HG02763 (cell line): ENCODE measurements at regions not wholly inside any gene's neighbourhood (a gene's known extent, or its start where the extent isn't known, plus 50 kb on each side); places are given as distances from the start of the nearest gene placed in this dataset.

Experiments used
- ATAC-seq: cut with Tn5 transposase; IDR thresholded peaks from one replicate; pipeline ENCODE4 v1.9.1; 2021; ENCODE audit warnings: mild to moderate bottlenecking, moderate library complexity; ENCODE audit not compliant: unreplicated experiment

DNA sequence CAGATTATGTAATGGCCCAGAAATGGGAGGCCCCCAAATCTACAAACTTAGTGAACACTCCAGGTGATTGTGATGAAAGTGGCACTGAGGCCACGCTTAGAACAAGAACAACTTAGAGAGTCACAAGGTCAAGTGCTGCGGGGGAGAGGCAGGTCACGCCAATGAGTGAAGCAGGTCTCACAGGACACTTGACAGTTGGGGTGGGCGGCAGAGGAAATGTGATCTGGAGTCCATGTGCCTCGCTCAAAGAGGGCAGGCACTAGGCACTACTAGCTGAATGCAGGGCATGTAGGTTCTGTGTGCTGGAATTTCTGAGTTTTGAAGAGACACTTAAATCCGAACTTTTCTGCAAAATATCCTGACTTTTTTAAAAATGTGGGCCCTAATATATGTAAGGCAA is 193.2 kb upstream of the RORB start:
- no peak for ATAC-seq

DNA sequence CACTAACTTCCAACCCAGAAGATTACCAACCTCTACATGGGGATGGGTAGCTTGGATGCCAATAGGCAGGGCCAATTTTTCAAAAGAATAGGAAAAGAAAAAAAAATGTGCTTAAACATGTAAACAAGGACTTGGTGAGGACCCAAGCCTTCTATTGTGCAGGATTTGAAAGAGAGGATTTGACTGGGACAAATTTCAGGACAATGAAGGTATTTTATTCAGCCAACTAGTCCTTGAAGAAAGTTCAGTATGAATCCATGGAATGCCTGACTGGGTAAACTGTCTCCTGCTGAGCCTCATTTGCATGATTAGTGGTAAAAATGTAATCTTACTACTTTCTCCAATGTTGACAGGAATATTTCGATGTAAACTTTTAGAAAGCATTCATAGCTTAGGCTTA is 192.5 kb upstream of the RORB start:
- no peak for ATAC-seq

DNA sequence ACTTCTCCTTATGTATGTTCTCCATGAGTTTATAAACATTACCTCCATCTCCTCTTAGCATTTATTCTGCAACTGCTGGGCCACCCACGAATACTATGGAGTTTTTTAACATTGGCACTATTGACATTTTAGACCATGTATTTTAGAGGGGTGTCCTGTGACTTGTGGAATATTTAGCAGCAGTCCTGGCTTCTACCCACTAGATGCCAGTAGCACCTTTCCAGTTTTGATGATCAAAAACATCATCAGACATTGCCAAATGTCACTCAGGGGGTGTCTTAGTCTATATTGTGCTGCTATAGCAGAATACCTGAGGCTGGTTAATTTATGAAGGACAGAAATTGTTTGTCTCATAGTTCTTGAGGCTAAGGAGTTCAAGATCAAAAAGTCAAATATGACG is 187.5 kb upstream of the RORB start:
- ATAC-seq, result no peak

DNA sequence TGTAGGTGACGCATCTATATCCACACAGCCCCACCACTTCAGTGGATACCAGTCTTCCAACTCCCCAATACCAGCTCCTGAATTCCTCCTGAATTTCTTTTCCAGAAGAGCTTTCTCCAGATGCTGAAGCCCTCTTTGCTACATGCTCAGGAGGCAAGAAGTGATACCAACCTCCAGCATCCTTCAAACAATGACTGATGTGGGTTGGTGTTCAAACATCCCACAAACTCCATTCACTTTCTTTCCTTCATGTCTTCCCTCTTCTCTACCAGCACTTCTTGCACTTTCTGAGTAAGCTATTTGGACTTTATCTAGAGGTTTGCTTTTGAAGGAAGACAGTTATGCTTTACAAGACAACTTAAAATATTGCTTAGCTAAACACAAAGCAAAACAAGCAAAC is 179.9 kb upstream of the RORB start:
- no peak for ATAC-seq

DNA sequence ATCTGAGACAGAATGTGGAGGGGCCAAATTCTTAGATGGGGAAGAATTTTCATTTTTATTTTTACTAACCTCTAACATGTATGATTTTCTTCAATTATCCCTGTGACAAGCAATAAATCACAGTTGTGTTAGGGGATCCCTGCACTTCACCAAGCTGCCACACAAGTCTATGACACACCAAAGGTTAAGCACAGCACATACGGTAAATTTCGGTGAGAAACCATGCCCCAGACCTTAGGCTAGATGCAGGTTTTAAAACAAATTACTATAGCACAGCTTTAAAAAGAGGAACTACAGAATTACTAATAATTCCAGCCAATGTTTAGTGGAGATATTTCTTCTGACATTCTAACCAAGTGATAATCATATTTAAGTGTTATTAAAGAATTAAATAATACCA is 175.7 kb upstream of the RORB start:
- no peak for ATAC-seq

DNA sequence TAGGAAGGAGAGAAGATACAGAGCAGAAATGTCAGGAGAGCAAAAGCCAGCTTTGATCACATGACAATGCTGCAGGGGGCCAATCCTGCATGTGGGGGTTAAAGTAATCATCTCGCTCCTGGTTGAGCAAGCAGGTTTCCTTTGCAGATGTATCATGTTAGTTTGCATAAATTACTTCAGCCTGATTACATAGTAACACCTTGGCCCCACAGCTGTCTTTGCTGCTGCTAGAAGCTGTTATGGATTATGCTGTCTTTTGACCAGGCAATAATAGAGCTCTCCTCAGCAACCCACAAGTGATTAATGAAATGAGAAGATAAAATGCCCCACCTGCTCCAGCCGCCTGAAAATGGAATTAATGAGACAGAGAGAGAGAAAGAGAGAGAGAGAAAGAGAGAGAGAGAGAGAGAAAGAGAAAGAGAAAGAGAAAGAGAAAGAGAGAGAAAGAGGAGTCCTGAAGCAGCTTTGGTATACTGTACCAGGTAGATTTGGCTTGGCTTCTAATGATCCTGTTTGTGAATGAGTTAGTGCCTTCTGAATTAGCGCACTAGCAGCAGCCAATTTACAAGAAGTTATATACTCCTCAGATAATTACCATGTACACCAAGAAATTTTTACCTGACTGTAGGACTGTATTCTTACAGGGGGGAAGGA is 174.3 kb upstream of the RORB start:
- no peak for ATAC-seq

DNA sequence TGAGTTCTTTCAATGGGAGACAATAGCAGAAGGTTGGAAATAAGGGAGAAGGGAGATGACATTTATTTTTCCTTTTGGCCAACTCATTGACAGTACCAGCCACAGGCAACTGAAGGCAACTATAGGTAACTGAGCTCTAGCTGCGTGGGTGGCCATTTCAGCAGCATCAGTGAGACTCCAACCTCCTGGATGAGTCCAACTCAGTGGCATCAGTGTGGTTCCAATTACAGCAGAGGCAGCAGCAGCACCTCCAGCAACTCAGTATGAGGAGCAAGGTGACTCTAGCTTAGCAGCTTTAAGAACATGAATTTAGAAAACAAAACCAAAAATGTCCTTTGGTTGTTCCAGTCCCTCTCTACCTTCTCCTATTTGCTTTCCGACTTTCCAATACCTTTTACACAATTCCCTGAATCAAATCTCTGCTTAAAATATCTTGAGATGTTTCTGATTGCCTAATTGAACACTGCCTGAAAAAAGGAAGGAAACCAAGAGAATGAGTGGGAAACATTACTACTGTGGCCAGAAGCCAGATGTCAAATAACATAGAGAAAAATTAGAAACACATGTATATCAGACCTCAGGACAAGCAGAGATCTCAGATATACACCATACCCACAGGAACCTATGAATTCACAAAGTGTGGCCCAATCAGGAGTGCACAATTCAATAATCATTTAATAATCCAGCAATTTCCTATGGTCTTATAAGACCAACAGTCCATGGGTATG is 166.5 kb upstream of the RORB start:
- no peak for ATAC-seq

DNA sequence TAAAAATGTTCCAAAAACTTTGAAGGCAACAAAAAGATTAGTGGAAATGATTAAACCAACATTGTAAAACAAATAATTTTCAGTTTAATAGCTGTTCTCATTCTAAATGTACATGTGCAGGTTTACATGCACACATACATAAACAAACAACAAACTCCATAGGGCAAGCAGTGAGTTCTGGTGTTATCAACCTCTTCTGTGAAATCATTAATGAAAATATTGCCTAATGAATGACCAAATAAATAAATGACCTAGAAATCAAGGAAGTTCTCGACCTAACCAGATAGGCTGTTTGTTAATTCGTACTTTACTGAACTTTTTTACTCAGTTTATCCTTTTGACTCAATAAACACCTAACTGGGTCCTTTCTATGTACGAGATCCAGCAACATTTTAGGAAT is 165.5 kb upstream of the RORB start:
- ATAC-seq, result no peak

DNA sequence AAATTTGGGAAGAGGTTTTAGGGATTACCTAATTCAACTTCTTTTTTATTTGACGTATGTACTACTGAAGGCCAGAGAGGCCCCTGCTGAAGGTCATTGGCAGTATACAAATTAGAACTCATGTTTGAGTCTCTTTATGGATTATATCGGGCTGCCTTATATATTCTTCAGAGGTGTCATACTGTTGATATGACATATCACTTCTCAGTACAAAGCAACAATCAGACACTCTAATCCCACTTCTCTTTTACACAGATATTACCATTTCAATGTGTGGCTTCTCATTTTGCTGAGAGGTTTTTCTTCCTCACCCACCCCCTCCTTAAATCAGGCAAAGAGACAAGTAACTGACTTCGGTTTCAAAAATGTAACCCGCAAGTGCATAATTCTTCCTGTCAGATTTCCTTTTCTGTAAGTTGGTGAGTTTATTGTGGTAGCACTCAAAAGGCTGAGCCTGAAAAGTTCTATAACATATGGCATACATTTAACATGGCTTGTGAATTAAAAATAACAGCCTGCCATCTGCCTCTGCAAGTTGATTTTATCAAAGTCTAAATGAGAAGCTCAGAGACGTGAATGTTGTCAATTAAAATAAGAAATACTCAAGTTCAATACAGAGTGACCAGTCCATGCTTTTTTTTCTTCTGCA is 163.6 kb upstream of the RORB start:
- ATAC-seq, result no peak

DNA sequence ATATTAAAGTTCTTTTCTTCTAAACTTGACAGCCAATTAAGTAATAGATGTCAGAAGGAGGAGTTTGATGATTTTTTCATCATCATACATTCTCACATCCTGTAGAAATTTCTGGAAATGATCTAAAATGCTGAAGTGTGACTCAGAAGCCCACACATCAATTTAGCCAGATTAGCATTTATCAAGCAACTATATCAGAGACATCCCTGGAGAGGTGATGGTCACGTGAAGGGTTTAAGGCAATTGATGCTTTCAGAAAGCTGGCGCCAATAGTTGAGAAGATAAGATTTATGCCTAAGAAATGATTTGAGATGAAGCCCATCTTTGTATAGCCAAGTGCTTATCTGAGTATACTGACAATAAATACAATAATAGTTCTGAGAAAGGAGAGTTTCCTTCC is 162.9 kb upstream of the RORB start:
- no peak for ATAC-seq

DNA sequence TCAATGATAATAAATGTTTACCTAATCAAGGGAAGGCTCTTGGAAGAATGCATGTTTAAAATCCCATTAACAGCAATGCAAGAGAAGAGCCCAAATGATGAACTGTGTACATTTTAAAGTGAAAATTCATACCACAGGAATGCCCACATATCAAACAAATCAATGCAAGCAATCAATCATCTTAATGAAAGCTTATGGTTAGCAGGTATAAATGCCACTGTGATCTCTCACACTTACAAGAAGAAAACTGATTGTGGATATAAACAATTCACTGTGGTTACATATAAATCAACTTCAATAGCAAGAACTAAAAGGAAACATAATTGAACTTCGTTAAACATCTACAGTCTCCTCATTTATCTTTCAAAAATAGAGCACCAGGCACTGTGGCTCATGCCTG is 161.0 kb upstream of the RORB start:
- ATAC-seq, result no peak

DNA sequence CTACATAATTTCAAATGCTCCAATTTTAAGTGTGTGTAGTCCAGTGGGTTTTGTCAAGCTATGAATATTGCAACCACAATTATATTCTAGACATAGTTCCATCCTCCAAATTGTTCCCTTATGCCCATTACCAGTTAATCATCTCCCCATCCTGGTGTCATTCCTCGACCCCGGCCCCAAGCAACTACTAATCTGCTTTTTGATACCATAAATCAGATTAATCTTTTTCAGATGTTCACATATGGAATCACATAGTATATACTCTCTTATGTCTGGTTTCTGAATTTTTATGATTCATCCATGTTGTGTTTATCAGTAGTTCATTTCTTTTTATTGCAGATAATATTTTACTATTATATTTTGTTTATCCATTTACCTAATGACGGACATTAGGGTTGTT is 148.4 kb upstream of the RORB start:
- no peak for ATAC-seq

DNA sequence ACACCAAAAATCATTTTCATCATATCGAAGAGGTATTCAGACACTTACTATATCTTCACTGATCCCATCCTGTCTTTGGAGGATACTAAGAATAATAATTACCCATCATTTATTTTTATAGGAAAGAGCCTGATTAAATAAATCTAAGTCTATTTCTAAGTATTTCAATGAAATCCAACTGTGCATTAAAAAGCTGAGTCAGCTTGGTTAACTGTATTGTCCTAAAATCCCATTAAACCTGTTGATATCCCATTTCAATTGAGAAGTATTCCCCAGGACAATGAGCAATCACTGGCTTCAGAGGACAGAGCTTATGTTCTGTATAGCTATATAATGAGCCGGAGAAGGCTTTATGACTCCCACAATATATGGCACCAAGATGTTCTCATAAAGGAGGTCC is 142.0 kb upstream of the RORB start:
- no peak for ATAC-seq

DNA sequence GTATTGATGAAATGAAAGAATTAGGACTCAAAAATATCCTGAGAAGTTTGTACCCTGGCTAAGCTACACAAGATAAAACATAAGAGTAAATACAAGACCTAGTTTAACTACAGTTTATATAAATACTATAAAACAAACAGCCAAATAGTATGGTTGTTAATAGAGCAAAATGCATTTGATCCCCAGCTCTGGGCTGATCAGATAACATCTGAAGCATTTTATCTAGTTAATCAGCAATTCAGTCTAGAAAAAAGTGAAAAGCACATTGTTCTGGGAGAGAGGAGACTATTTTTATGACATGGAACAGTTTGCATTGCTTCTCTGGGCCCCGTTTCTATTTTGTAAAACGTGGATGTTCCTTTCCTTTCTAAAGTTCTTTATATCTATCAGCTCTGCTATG is 139.6 kb upstream of the RORB start:
- no peak for ATAC-seq

DNA sequence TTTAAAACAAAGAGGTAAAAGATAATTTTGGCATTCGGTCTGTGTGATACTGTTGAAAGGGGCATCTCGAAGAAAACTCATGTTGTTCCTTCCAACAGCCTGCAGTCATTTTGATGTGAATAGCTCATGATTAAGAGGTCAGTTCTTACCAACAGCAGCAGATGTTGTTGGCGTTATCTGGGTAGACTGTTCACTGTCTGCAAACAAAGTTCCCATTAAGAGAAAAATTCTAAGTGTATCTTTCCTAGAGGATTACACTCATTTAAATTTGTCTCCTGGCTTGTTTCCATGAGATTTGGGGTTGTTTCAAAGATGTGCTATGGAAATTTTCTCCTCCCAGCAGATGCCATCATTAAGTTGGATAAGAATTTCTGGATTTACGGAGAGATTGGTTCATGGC is 138.2 kb upstream of the RORB start:
- no peak for ATAC-seq

DNA sequence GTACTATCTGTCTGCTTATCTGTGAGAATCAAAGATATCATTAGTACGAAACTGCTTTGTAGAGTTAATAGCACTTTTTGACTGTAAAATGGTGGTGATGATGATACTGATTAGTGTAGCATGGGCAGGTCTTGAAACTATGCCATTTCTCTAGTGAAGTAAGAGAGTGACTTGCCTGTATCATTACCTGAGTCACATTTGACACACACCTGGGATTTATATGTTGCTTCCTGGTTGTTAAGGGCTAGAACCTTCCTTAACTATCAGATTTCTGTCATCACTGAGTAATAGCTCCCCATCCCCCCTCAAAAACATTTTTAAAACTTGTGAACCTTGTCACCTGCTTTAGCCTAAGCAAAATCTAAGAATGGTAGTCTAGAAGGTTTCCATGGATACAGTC is 135.6 kb upstream of the RORB start:
- no peak for ATAC-seq

DNA sequence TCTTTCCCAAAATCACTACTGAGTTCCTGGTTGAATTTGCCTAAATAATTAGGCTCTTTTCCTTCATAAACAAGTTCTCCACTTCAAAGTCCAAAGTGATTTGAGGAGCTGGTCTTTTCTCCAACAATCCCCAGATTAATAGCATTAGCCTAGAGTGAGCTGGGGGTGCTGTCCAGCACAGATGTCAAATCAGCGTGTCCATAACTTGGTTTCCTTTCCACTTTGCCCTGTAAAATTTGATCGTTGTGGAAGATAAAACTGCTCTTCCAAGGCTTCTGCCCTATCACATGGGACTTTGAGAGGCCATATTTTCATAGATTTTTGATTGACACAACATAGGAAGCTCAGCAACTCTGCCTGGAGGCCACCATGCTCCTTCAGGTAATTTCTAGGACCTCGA is 134.7 kb upstream of the RORB start:
- ATAC-seq, result no peak

DNA sequence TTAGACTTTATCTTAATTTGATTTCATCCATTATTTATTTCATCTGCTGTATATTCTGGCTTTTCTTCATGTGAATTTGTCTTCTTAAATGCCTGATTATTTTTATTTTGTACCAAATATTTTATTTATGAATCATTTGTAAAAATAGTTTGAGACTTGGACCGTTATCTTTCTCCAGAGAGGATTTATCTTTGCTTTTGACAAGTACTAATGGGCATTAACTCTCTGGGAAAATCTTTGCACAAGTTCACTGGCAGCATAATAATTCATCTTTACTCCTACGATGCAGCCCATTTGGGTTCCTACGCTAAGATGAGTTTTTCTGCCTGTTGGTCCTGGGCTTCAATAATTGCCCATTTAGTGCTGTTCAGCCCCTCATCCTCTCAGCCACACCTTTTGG is 131.0 kb upstream of the RORB start:
- ATAC-seq, result no peak

DNA sequence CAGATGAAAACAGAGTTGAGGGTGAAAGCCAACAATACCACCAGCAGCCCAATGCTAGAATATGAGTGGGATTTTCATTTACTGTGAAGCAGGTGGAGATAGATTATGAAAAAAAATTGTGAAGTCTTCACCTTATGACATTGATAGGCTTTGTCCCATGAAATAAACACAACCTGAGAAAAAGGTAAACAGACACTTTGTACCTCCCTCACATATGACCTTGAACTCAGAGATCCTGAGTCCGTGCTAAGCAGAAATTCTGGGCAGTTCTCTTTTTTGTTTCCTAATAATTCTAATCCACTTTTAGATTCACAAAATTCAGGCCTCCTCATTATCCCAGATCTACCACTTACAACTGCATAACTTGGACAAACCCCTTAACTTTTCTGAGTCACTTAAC is 127.3 kb upstream of the RORB start:
- ATAC-seq, result no peak

DNA sequence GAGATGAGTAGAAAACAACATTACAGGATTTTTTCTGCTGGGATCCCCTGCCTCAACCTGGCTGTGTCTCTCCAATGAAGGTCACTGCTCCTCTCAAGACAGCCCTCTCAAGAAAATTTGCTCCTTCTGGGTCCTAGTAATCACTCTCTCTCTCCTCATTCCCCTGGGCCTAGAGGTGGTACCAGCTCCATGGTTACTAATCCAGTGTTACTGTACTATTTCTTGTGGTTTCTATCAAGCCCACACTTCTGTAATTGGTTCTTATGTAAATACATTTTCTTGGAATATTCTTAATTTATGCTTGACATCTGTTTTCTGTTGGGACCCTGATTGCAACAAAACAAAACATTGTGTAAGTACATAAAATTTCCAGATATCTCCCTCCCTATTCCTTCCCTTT is 123.8 kb upstream of the RORB start:
- no peak for ATAC-seq

DNA sequence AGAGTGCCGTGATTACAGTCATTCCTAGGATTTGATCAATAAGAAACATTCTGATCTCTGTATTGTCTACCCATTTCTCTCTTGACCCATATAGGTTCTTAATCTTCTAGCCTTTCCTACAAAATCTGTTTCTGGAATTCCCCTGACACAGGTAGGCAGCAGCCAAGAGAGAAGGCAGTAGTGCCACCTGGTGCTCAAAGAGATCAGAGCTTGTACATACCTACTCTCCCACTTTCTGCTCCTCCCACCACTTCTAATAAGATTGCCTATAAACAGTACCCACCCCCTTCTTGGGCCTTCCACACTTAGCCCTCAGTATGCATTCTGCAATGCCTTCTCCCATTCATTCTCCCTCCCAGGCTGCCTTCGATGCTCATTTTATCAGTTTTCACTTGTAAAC is 117.4 kb upstream of the RORB start:
- ATAC-seq, result no peak

DNA sequence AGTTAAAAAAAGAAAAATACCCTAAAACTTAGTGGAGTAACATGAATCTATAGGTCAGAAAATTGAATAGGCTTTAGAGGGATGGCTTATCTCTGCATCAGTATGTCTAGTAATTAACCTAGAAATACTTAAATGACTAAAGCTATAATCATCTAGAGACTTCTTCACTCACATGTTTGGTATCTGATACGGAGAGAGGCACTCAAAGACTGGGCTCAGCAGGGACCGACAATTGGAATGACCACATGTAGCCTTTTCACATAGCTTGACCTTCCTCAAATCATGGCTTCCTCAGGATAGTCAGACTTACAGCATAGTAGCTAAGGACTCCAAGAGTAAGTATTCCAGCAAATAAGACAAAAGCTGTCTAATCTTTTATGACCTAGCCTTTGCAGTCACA is 105.3 kb upstream of the RORB start:
- ATAC-seq, result no peak

DNA sequence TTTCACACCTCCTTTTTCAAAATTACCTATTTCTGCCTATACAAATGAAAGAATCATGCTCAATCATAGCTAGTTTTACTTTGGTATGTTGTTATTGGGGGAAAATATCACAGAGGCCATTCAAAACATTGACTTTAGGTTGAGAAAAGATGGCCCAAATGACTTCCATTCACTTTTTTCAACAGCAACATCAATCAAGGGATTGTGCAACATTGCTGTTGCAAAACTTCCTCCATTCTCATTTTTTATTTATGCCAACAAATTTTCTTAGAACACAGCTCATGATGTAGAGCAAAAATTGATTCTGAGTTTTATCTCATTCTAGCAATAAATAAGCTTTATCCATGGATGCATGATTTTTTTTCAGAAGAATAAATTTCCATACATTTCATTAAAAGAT is 93.6 kb upstream of the RORB start:
- ATAC-seq, result no peak
